HCEC 1CT (cell line): ENCODE measurements at regions not wholly inside any gene's neighbourhood (a gene's known extent, or its start where the extent isn't known, plus 50 kb on each side); places are given as distances from the start of the nearest gene placed in this dataset.
"Not testable (repeated sequence)": the region's sequence is repeated elsewhere in the genome, so short reads cannot be mapped to it uniquely, and the experiment has no call there.

Experiments used
- DNase-seq: peaks from one replicate; pipeline ENCODE4 v3.0.0-alpha.2; 2017

GRCh38 chr2:182646763-182647498, 69.1 kb upstream of the DNAJC10 start:
- DNase-seq: no peak

- no peak for DNase-seq
Observed at GRCh38 chr2:182647499-182647787, 68.6 kb upstream of the DNAJC10 start.

DNA sequence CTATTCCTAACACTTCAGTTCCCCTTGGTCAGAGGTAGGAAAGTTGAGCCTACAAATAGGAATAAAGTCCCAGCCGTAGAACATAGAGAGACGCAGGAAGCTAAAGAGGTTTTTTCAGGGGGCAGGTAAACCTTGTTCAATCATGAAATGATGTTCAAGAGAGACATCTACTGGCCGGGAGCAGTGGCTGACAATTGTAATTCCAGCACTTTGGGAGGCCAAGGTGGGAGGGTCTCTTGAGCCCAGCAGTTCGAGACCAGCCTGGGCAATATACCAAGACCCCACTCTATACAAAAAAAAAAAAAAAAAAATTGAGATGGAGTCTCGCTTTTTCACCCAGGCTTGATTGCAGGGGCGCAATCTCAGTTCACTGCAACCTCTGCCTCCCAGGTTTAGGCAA, 66.7 kb upstream of the DNAJC10 start:
- DNase-seq: peak; percentile 35

GRCh38 chr2:182650704-182651103, 65.4 kb upstream of the DNAJC10 start:
- DNase-seq: peak; percentile 81

GRCh38 chr2:182652326-182652725, 63.7 kb upstream of the DNAJC10 start:
- no peak for DNase-seq

GRCh38 chr2:182655750-182656149, 60.3 kb upstream of the DNAJC10 start:
- DNase-seq: no peak

- DNase-seq: peak; percentile 12
Observed at GRCh38 chr2:182664212-182664611, 51.8 kb upstream of the DNAJC10 start.

DNA sequence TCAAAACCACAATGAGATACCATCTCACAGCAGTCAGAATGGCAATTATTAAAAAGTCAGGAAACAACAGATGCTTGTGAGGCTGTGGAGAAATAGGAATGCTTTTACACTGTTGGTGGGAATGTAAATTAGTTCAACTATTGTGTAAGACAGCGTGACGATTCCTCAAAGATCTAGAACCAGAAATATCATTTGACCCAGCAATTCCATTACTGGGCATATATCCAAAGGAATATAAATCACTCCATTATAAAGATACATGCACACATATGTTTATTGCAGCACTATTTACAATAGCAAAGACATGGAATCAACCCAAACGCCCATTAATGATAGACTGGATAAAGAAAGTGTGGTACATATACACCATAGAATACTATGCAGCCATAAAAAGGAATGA, 50.6 kb upstream of the DNAJC10 start:
- not testable (repeated sequence) for DNase-seq
